H9 (cell line): ENCODE measurements at regions not wholly inside any gene's neighbourhood (a gene's known extent, or its start where the extent isn't known, plus 50 kb on each side); places are given as distances from the start of the nearest gene placed in this dataset.

ENCODE experiments used
- DNase-seq: peaks from one replicate; pipeline ENCODE4 v3.0.0-alpha.2; 2017
- H2AFZ ChIP-seq: one replicate; pipeline ENCODE4 v1.6.1; 2013; ENCODE audit warnings: mild to moderate bottlenecking, low read length, control low read depth, moderate library complexity
- H2AK5ac ChIP-seq: 2 replicates; pipeline ENCODE4 v1.6.1; 2013; ENCODE audit warnings: low read length, control low read depth, mixed read lengths; ENCODE audit not compliant: insufficient read length
- H2BK120ac ChIP-seq: one replicate; pipeline ENCODE4 v1.6.1; 2013; ENCODE audit warnings: low read depth, mild to moderate bottlenecking, low read length, control low read depth, inconsistent platforms; ENCODE audit not compliant: poor library complexity, severe bottlenecking
- H2BK12ac ChIP-seq: 2 replicates; pipeline ENCODE4 v1.6.1; 2013; ENCODE audit warnings: low read length, control low read depth, mixed read lengths, low read depth; ENCODE audit not compliant: insufficient read length
- H2BK15ac ChIP-seq: 2 replicates; pipeline ENCODE4 v1.6.1; 2013; ENCODE audit warnings: low read depth, low read length, control low read depth
- H2BK20ac ChIP-seq: one replicate; pipeline ENCODE4 v1.6.1; 2013; ENCODE audit warnings: low read depth, mild to moderate bottlenecking, low read length, control low read depth, inconsistent platforms; ENCODE audit not compliant: poor library complexity, severe bottlenecking
- H2BK5ac ChIP-seq: 2 replicates; pipeline ENCODE4 v1.6.1; 2013; ENCODE audit warnings: low read length, control low read depth, mixed read lengths; ENCODE audit not compliant: insufficient read length
- H3K14ac ChIP-seq: 2 replicates; pipeline ENCODE4 v1.6.1; 2013; ENCODE audit warnings: low read length, control low read depth; ENCODE audit not compliant: insufficient read depth
- H3K18ac ChIP-seq: 2 replicates; pipeline ENCODE4 v1.6.1; 2013; ENCODE audit warnings: low read depth, mild to moderate bottlenecking, mixed read lengths, low read length, control low read depth; ENCODE audit not compliant: insufficient read length
- H3K23ac ChIP-seq: 2 replicates; pipeline ENCODE4 v1.6.1; 2013; ENCODE audit warnings: low read length, control low read depth, mixed read lengths, low read depth; ENCODE audit not compliant: insufficient read length
- H3K23me2 ChIP-seq: 2 replicates; pipeline ENCODE4 v1.6.1; 2013; ENCODE audit warnings: low read depth, mild to moderate bottlenecking, mixed read lengths, low read length, control low read depth; ENCODE audit not compliant: insufficient read length, poor library complexity, severe bottlenecking
- H3K27ac ChIP-seq: 2 replicates; pipeline ENCODE4 v1.5.1; 2013; ENCODE audit warnings: low read length, control low read depth, mixed read lengths, low read depth; ENCODE audit not compliant: insufficient read length
- H3K27me3 ChIP-seq: 2 replicates; pipeline ENCODE4 v1.6.1; 2013; ENCODE audit warnings: low read length, control low read depth, inconsistent platforms; ENCODE audit not compliant: insufficient read depth
- H3K4ac ChIP-seq: 2 replicates; pipeline ENCODE4 v1.6.1; 2013; ENCODE audit warnings: low read depth, mild to moderate bottlenecking, control low read depth, inconsistent platforms, low read length, moderate library complexity
- H3K4me1 ChIP-seq: 2 replicates; pipeline ENCODE4 v1.6.1; 2013; ENCODE audit warnings: low read length, control low read depth, inconsistent platforms; ENCODE audit not compliant: insufficient read depth
- H3K4me2 ChIP-seq: 2 replicates; pipeline ENCODE4 v1.6.1; 2013; ENCODE audit warnings: low read length, control low read depth, mixed read lengths; ENCODE audit not compliant: insufficient read length, insufficient read depth
- H3K56ac ChIP-seq: 2 replicates; pipeline ENCODE4 v1.6.1; 2013; ENCODE audit warnings: low read depth, mild to moderate bottlenecking, mixed read lengths, low read length, control low read depth; ENCODE audit not compliant: insufficient read length
- H3K79me1 ChIP-seq: 2 replicates; pipeline ENCODE4 v1.6.1; 2013; ENCODE audit warnings: low read depth, mild to moderate bottlenecking, moderate library complexity, low read length, control low read depth, inconsistent platforms; ENCODE audit not compliant: insufficient read depth, poor library complexity, severe bottlenecking
- H3K79me2 ChIP-seq: 2 replicates; pipeline ENCODE4 v1.6.1; 2013; ENCODE audit warnings: low read length, control low read depth, inconsistent platforms; ENCODE audit not compliant: insufficient read depth
- H3K9ac ChIP-seq: 2 replicates; pipeline ENCODE4 v1.6.1; 2013; ENCODE audit warnings: low read length, control low read depth, mixed read lengths; ENCODE audit not compliant: insufficient read length; ENCODE audit errors: extremely low read depth
- H3K9me3 ChIP-seq: one replicate; pipeline ENCODE4 v1.6.1; 2013; ENCODE audit warnings: low read depth, low read length, inconsistent platforms; ENCODE audit not compliant: control insufficient read depth
- H3T11ph ChIP-seq: one replicate; pipeline ENCODE4 v1.6.1; 2013; ENCODE audit warnings: mild to moderate bottlenecking, low read length, control low read depth, inconsistent platforms
- H4K20me1 ChIP-seq: one replicate; pipeline ENCODE4 v1.6.1; 2013; ENCODE audit not compliant: control insufficient read depth, insufficient read length, insufficient read depth
- H4K5ac ChIP-seq: 2 replicates; pipeline ENCODE4 v1.6.1; 2013; ENCODE audit warnings: low read depth, mild to moderate bottlenecking, mixed read lengths, low read length, control low read depth; ENCODE audit not compliant: insufficient read length
- H4K8ac ChIP-seq: replicated peaks from 2 replicates; pipeline ENCODE4 v1.6.1; 2013; ENCODE audit warnings: low read length, control low read depth, mixed read lengths, low read depth; ENCODE audit not compliant: insufficient read length
- H4K91ac ChIP-seq: 2 replicates; pipeline ENCODE4 v1.6.1; 2013; ENCODE audit warnings: low read depth, mild to moderate bottlenecking, moderate library complexity, mixed read lengths, low read length, control low read depth; ENCODE audit not compliant: insufficient read length
- H3K27ac Mint-ChIP-seq, 3 experiments: 2 replicates in 2 of 3; 3 replicates in 1 of 3; pipeline ENCODE4 v1.8.0; 2020 to 2021; ENCODE audit warnings: mixed read lengths in 3 of 3, mild to moderate bottlenecking in 1 of 3, moderate library complexity in 1 of 3
- H3K27me3 Mint-ChIP-seq: 2 replicates; pipeline ENCODE4 v1.8.0; 2021; ENCODE audit warnings: low read depth, mild to moderate bottlenecking, moderate library complexity, mixed read lengths
- H3K36me3 Mint-ChIP-seq, 3 experiments: 2 replicates in 2 of 3; 3 replicates in 1 of 3; pipeline ENCODE4 v1.8.0; 2020 to 2021; ENCODE audit warnings: low read depth in 3 of 3, mixed read lengths in 3 of 3; ENCODE audit not compliant: insufficient read depth in 1 of 3
- H3K4me1 Mint-ChIP-seq, 2 experiments: 2 replicates each; pipeline ENCODE4 v1.8.0; 2020; ENCODE audit warnings: mixed read lengths in 2 of 2
- H3K4me3 Mint-ChIP-seq, 2 experiments: 2 replicates in 1 of 2; 3 replicates in 1 of 2; pipeline ENCODE4 v1.8.0; 2020 to 2021; ENCODE audit warnings: mild to moderate bottlenecking in 2 of 2, mixed read lengths in 2 of 2, moderate library complexity in 1 of 2
- H3K9me3 Mint-ChIP-seq, 2 experiments: 2 replicates in 1 of 2; 3 replicates in 1 of 2; pipeline ENCODE4 v1.8.0; 2020; ENCODE audit warnings: mild to moderate bottlenecking in 2 of 2, mixed read lengths in 2 of 2, moderate library complexity in 1 of 2
- WGBS: extraction: QIAGEN DNeasy Blood & Tissue Kit; methylation state at CpG from one replicate; pipeline ENCODE4 v1.1.7; 2013; ENCODE audit warnings: missing lambda C conversion rate, low lambda C conversion rate, mixed read lengths; ENCODE audit not compliant: insufficient read length; ENCODE audit errors: extremely low coverage; 5-methylcytosine and 5-hydroxymethylcytosine counted together
- TF ChIP-seq, protein P1 (sequence below): fragments of 200-600 bp; sonication (generic); conservative IDR thresholded peaks from 3 replicates; pipeline ENCODE4 v1.8.0; 2021; ENCODE audit warnings: antibody characterized with exemption, mild to moderate bottlenecking

DNA sequence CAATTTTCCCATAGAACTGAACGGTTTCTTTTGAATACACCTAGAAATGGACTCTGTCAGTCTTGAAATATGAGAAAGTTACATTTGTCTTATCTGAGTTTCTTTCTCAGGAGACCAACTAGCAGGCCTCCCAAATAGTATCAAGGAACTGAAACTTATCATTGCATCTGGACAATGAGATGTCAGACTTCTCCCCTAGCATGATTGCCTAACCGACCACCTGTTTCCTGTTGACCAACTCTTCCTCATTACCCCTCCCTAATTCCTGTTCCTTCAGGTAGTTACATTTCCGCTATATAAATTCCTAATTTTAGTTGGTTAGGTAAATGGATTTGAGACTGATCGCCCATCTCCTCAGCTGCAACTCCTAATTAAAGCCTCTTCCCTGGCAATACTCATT lies 1587.3 kb downstream of the NCAM2 start:
- Histone ChIP-seq H3K4ac (no peak overlapping the region), H2BK120ac (no peak overlapping the region), H3K79me1 (no peaks in the 10 kb centered on the region), H3K79me2 (no peaks in the 10 kb centered on the region), H3K18ac (no peak overlapping the region), H2AFZ (no peak overlapping the region), H3K4me1 (no peaks in the 10 kb centered on the region), H2BK5ac (no peak overlapping the region), H3K9ac (no peak overlapping the region), H3K9me3 (no peaks in the 10 kb centered on the region), H3K27ac (no peak overlapping the region), H2AK5ac (no peak overlapping the region), H3K14ac (no peak overlapping the region), H4K8ac (no peak overlapping the region), H2BK20ac (no peak overlapping the region), H4K5ac (no peak overlapping the region), H4K91ac (no peak overlapping the region), H2BK12ac (no peak overlapping the region), H3T11ph (no peak overlapping the region), H3K27me3 (no peaks in the 10 kb centered on the region), H4K20me1 (no peaks in the 10 kb centered on the region), H2BK15ac (no peak overlapping the region), H3K4me2 (no peak overlapping the region), H3K23me2 (no peaks in the 10 kb centered on the region), H3K23ac (no peak overlapping the region), H3K56ac (no peak overlapping the region)
- Mint-ChIP-seq H3K9me3 (peaks cover 0 to under 1% of the 10 kb centered on the region in 2 experiments; a peak in 2 of 5 replicates), H3K36me3 (no peaks in the 10 kb centered on the region), H3K27ac (no peak overlapping the region), H3K4me3 (no peak overlapping the region), H3K4me1 (peaks cover 2 to 3% of the 10 kb centered on the region in 2 experiments; a peak in 2 of 4 replicates), H3K27me3 (no peaks in the 10 kb centered on the region)
- TF ChIP-seq, protein P1, sequence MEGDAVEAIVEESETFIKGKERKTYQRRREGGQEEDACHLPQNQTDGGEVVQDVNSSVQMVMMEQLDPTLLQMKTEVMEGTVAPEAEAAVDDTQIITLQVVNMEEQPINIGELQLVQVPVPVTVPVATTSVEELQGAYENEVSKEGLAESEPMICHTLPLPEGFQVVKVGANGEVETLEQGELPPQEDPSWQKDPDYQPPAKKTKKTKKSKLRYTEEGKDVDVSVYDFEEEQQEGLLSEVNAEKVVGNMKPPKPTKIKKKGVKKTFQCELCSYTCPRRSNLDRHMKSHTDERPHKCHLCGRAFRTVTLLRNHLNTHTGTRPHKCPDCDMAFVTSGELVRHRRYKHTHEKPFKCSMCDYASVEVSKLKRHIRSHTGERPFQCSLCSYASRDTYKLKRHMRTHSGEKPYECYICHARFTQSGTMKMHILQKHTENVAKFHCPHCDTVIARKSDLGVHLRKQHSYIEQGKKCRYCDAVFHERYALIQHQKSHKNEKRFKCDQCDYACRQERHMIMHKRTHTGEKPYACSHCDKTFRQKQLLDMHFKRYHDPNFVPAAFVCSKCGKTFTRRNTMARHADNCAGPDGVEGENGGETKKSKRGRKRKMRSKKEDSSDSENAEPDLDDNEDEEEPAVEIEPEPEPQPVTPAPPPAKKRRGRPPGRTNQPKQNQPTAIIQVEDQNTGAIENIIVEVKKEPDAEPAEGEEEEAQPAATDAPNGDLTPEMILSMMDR: no peak
- DNase-seq: no peak
- no CpG with 5 or more reads among the region's 4 CpGs for WGBS
